ENCODE measurements at regions not wholly inside any gene's neighbourhood (a gene's known extent, or its start where the extent isn't known, plus 50 kb on each side); places are given as distances from the start of the nearest gene placed in this dataset.

DNA sequence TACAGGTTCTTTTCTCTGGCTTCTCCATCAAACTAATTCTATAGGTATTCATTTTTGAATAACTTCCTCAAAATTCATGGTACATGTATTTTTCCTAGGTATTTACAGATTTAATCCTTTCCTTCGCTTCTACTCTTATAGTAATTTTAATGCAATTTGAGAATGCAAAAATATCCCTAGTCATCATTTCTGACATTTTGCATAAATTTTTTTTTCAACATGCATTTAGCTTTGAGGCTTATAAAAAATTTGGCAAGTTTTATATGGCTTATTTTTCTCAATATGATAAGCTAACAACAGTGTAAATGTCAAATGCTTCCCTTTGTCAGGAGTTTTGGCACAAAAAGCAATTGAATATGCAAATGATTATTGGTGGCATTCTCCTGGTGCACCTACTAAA, 872.6 kb downstream of the FLRT2 start:
- Histone ChIP-seq H3K4me1 (ENCODE audit: insufficient read depth) (peaks cover 4% of the 10 kb centered on the region; the same call in 1 of the 2 replicates), H3K9me2 (ENCODE audit: insufficient read depth) (no peaks in the 10 kb centered on the region), H3K36me3 (ENCODE audit: insufficient read depth) (no peaks in the 10 kb centered on the region), H3K4me2 (no peak overlapping the region), H3F3A (replicated peaks; ENCODE audit: low read depth) (no peaks in the 10 kb centered on the region), H3K79me2 (replicated peaks; ENCODE audit: insufficient read depth) (no peaks in the 10 kb centered on the region), H3K27ac (ENCODE audit: low read depth) (no peak overlapping the region), H2AFZ (no peak overlapping the region), H4K20me1 (replicated peaks; ENCODE audit: insufficient read depth) (no peaks in the 10 kb centered on the region), H3K4me3 (no peak overlapping the region), H3K27me3 (ENCODE audit: insufficient read depth) (no peaks in the 10 kb centered on the region)
- no peaks in the 10 kb centered on the region for H3K27me3 Mint-ChIP-seq (ENCODE audit: insufficient read depth, low read depth, poor library complexity)
- no peak overlapping the region for H3K4me3 Mint-ChIP-seq
- DNase-seq (ENCODE audit: low spot score) = no peak
- TF ChIP-seq STAT1 (IDR thresholded peaks at IDR 0.05; ENCODE audit: unreplicated experiment) (no peak), POLR2AphosphoS5 (IDR thresholded peaks at IDR 0.05; ENCODE audit: low read depth) (no peak), NANOG (IDR thresholded peaks at IDR 0.05; ENCODE audit: borderline replicate concordance) (no peak), CREB1 (CRISPR knock-in tag; IDR thresholded peaks at IDR 0.05; ENCODE audit: low read depth) (no peak), ZNF114 (CRISPR knock-in tag; IDR thresholded peaks at IDR 0.05) (no peak), ZNF331 (CRISPR knock-in tag; IDR thresholded peaks at IDR 0.05; ENCODE audit: low read depth) (no peak), JUNB (IDR thresholded peaks at IDR 0.05; ENCODE audit: unreplicated experiment) (no peak), EZH2phosphoT487 (IDR thresholded peaks at IDR 0.05; ENCODE audit: unreplicated experiment) (no peak), EZH2 (IDR thresholded peaks at IDR 0.05; ENCODE audit: low read depth, unreplicated experiment) (no peak)
- TF ChIP-seq, protein P1, sequence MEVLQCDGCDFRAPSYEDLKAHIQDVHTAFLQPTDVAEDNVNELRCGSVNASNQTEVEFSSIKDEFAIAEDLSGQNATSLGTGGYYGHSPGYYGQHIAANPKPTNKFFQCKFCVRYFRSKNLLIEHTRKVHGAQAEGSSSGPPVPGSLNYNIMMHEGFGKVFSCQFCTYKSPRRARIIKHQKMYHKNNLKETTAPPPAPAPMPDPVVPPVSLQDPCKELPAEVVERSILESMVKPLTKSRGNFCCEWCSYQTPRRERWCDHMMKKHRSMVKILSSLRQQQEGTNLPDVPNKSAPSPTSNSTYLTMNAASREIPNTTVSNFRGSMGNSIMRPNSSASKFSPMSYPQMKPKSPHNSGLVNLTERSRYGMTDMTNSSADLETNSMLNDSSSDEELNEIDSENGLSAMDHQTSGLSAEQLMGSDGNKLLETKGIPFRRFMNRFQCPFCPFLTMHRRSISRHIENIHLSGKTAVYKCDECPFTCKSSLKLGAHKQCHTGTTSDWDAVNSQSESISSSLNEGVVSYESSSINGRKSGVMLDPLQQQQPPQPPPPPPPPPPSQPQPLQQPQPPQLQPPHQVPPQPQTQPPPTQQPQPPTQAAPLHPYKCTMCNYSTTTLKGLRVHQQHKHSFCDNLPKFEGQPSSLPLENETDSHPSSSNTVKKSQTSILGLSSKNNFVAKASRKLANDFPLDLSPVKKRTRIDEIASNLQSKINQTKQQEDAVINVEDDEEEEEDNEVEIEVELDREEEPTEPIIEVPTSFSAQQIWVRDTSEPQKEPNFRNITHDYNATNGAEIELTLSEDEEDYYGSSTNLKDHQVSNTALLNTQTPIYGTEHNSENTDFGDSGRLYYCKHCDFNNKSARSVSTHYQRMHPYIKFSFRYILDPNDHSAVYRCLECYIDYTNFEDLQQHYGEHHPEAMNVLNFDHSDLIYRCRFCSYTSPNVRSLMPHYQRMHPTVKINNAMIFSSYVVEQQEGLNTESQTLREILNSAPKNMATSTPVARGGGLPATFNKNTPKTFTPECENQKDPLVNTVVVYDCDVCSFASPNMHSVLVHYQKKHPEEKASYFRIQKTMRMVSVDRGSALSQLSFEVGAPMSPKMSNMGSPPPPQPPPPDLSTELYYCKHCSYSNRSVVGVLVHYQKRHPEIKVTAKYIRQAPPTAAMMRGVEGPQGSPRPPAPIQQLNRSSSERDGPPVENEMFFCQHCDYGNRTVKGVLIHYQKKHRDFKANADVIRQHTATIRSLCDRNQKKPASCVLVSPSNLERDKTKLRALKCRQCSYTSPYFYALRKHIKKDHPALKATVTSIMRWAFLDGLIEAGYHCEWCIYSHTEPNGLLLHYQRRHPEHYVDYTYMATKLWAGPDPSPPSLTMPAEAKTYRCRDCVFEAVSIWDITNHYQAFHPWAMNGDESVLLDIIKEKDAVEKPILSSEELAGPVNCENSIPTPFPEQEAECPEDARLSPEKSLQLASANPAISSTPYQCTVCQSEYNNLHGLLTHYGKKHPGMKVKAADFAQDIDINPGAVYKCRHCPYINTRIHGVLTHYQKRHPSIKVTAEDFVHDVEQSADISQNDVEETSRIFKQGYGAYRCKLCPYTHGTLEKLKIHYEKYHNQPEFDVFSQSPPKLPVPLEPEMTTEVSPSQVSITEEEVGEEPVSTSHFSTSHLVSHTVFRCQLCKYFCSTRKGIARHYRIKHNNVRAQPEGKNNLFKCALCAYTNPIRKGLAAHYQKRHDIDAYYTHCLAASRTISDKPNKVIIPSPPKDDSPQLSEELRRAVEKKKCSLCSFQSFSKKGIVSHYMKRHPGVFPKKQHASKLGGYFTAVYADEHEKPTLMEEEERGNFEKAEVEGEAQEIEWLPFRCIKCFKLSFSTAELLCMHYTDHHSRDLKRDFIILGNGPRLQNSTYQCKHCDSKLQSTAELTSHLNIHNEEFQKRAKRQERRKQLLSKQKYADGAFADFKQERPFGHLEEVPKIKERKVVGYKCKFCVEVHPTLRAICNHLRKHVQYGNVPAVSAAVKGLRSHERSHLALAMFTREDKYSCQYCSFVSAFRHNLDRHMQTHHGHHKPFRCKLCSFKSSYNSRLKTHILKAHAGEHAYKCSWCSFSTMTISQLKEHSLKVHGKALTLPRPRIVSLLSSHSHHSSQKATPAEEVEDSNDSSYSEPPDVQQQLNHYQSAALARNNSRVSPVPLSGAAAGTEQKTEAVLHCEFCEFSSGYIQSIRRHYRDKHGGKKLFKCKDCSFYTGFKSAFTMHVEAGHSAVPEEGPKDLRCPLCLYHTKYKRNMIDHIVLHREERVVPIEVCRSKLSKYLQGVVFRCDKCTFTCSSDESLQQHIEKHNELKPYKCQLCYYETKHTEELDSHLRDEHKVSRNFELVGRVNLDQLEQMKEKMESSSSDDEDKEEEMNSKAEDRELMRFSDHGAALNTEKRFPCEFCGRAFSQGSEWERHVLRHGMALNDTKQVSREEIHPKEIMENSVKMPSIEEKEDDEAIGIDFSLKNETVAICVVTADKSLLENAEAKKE (CRISPR knock-in tag; IDR thresholded peaks at IDR 0.05) = no peak
- TF ChIP-seq, protein P2, sequence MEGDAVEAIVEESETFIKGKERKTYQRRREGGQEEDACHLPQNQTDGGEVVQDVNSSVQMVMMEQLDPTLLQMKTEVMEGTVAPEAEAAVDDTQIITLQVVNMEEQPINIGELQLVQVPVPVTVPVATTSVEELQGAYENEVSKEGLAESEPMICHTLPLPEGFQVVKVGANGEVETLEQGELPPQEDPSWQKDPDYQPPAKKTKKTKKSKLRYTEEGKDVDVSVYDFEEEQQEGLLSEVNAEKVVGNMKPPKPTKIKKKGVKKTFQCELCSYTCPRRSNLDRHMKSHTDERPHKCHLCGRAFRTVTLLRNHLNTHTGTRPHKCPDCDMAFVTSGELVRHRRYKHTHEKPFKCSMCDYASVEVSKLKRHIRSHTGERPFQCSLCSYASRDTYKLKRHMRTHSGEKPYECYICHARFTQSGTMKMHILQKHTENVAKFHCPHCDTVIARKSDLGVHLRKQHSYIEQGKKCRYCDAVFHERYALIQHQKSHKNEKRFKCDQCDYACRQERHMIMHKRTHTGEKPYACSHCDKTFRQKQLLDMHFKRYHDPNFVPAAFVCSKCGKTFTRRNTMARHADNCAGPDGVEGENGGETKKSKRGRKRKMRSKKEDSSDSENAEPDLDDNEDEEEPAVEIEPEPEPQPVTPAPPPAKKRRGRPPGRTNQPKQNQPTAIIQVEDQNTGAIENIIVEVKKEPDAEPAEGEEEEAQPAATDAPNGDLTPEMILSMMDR (conservative IDR thresholded peaks at IDR 0.05; ENCODE audit: low read depth in 2 of 2) = no peak
- TF ChIP-seq, protein P3, sequence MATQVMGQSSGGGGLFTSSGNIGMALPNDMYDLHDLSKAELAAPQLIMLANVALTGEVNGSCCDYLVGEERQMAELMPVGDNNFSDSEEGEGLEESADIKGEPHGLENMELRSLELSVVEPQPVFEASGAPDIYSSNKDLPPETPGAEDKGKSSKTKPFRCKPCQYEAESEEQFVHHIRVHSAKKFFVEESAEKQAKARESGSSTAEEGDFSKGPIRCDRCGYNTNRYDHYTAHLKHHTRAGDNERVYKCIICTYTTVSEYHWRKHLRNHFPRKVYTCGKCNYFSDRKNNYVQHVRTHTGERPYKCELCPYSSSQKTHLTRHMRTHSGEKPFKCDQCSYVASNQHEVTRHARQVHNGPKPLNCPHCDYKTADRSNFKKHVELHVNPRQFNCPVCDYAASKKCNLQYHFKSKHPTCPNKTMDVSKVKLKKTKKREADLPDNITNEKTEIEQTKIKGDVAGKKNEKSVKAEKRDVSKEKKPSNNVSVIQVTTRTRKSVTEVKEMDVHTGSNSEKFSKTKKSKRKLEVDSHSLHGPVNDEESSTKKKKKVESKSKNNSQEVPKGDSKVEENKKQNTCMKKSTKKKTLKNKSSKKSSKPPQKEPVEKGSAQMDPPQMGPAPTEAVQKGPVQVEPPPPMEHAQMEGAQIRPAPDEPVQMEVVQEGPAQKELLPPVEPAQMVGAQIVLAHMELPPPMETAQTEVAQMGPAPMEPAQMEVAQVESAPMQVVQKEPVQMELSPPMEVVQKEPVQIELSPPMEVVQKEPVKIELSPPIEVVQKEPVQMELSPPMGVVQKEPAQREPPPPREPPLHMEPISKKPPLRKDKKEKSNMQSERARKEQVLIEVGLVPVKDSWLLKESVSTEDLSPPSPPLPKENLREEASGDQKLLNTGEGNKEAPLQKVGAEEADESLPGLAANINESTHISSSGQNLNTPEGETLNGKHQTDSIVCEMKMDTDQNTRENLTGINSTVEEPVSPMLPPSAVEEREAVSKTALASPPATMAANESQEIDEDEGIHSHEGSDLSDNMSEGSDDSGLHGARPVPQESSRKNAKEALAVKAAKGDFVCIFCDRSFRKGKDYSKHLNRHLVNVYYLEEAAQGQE (IDR thresholded peaks at IDR 0.05; ENCODE audit: unreplicated experiment) = no peak
- TF ChIP-seq, protein P4, sequence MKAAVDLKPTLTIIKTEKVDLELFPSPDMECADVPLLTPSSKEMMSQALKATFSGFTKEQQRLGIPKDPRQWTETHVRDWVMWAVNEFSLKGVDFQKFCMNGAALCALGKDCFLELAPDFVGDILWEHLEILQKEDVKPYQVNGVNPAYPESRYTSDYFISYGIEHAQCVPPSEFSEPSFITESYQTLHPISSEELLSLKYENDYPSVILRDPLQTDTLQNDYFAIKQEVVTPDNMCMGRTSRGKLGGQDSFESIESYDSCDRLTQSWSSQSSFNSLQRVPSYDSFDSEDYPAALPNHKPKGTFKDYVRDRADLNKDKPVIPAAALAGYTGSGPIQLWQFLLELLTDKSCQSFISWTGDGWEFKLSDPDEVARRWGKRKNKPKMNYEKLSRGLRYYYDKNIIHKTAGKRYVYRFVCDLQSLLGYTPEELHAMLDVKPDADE (IDR thresholded peaks at IDR 0.05) = no peak
- no peaks in the 10 kb centered on the region for H3K36me3 Mint-ChIP-seq (ENCODE audit: low read depth)
- no peak for ATAC-seq
- H3K9me3 Mint-ChIP-seq = no peaks in the 10 kb centered on the region; the same call in 2 of the 3 replicates
- H3K27ac Mint-ChIP-seq = no peak overlapping the region
- no peaks in the 10 kb centered on the region for H3K4me1 Mint-ChIP-seq

Data from GM23338 (cell line).